Kidney epithelial cell (primary cell): ENCODE measurements at regions not wholly inside any gene's neighbourhood (a gene's known extent, or its start where the extent isn't known, plus 50 kb on each side); places are given as distances from the start of the nearest gene placed in this dataset.

ENCODE experiments used
- DNase-seq: peaks from one replicate; pipeline ENCODE4 v3.0.0-alpha.2; 2010; ENCODE audit warnings: low read depth
- H3K27me3 ChIP-seq: 2 replicates; pipeline ENCODE4 v1.6.0; 2011; ENCODE audit warnings: low read length; ENCODE audit not compliant: control insufficient read depth, insufficient read depth
- H3K36me3 ChIP-seq: 2 replicates; pipeline ENCODE4 v1.5.1; 2011; ENCODE audit warnings: low read length; ENCODE audit not compliant: control insufficient read depth, insufficient read depth
- H3K4me3 ChIP-seq: 2 replicates; pipeline ENCODE4 v1.5.1; 2011; ENCODE audit warnings: low read depth, mild to moderate bottlenecking, control low read depth, low read length
- CTCF ChIP-seq: IDR thresholded peaks from 2 replicates; pipeline ENCODE4 v1.5.1; 2011; ENCODE audit warnings: mild to moderate bottlenecking, moderate library complexity, low read length, control low read depth, inconsistent platforms; ENCODE audit not compliant: insufficient read depth, poor library complexity, severe bottlenecking

GRCh38 chr4:127293496-127293895, 339.3 kb upstream of the INTU start:
- no peaks in the 10 kb centered on the region for H3K27me3 ChIP-seq
- no peaks in the 10 kb centered on the region for H3K36me3 ChIP-seq
- no peak for DNase-seq
- TF ChIP-seq CTCF: no peak
- H3K4me3 ChIP-seq: no peak overlapping the region

- Histone ChIP-seq H3K4me3 (no peak overlapping the region), H3K27me3 (no peaks in the 10 kb centered on the region), H3K36me3 (no peaks in the 10 kb centered on the region)
- no peak for TF ChIP-seq CTCF
- no peak for DNase-seq
These were observed 328.4 kb upstream of the INTU start for GRCh38 chr4:127304356-127304755.

GRCh38 chr4:127307996-127308395, 324.8 kb upstream of the INTU start:
- no peak overlapping the region for H3K4me3 ChIP-seq
- H3K27me3 ChIP-seq: no peaks in the 10 kb centered on the region
- DNase-seq: no peak
- no peaks in the 10 kb centered on the region for H3K36me3 ChIP-seq
- no peak for TF ChIP-seq CTCF

- TF ChIP-seq CTCF: no peak
- Histone ChIP-seq H3K27me3 (no peaks in the 10 kb centered on the region), H3K36me3 (no peaks in the 10 kb centered on the region), H3K4me3 (no peak overlapping the region)
- no peak for DNase-seq
These were observed 323.2 kb upstream of the INTU start for GRCh38 chr4:127309369-127310102.

- Histone ChIP-seq H3K27me3 (no peaks in the 10 kb centered on the region), H3K4me3 (no peak overlapping the region), H3K36me3 (no peaks in the 10 kb centered on the region)
- DNase-seq: no peak
- TF ChIP-seq CTCF: no peak
These were observed 321.4 kb upstream of the INTU start for GRCh38 chr4:127311371-127311770.

GRCh38 chr4:127311924-127312323, 320.8 kb upstream of the INTU start:
- Histone ChIP-seq H3K27me3 (no peaks in the 10 kb centered on the region), H3K36me3 (no peaks in the 10 kb centered on the region), H3K4me3 (no peak overlapping the region)
- no peak for TF ChIP-seq CTCF
- no peak for DNase-seq
